ENCODE measurements at regions not wholly inside any gene's neighbourhood (a gene's known extent, or its start where the extent isn't known, plus 50 kb on each side); places are given as distances from the start of the nearest gene placed in this dataset.
"Not testable (repeated sequence)": the region's sequence is repeated elsewhere in the genome, so short reads cannot be mapped to it uniquely, and the experiment has no call there.

DNA sequence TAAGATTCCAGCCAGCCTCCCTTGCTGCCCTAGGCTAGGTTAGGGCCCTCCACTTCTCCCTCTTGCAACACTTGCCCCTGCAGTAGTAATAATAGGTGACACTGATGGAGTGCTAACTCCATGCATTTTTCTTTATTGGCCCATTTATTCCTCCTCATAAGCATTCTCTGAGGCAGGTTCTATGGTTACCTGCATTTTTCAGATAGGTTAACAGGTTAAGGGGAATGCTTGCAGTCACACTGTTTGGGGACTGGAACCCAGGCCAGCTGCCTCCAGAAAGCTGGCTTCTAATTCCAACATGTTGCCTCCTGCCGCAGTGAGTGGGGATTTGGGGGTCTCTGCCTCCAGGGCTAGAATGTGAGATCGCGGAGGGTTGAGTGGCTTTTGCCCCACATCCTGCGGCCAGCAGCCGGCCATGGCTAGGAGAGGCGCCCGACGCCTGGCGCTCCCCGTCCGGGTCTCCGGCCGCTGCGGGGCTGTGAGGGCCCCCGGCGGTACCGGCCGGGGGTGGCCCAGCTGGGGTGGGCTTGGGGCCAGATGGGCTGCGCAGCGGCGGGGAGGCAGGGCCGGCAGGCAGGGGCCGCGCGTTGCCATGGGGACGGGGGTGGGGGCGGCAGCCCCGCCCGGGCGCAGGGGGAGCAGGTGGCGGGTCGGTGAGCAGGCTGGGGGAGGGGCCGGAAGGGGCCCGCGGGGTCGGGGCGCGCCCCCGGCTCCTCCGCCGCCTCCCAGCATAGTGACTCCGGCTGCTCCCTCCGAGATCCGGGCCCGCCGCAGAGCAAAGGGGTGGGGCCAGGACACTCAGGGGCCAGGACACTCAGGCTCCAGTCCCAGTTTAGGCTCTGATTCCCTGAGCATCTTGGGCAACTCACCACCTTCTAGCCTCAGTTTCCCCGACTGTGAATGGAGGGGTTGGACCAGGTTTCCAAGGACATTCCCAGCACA, 68.4 kb upstream of the SSBP3 start:
- DNase-seq (ENCODE audit: low read depth, low spot score), result no peak

GRCh38 chr1:54471588-54471987, 65.4 kb upstream of the SSBP3 start:
- DNase-seq (ENCODE audit: low read depth, low spot score), result no peak

DNA sequence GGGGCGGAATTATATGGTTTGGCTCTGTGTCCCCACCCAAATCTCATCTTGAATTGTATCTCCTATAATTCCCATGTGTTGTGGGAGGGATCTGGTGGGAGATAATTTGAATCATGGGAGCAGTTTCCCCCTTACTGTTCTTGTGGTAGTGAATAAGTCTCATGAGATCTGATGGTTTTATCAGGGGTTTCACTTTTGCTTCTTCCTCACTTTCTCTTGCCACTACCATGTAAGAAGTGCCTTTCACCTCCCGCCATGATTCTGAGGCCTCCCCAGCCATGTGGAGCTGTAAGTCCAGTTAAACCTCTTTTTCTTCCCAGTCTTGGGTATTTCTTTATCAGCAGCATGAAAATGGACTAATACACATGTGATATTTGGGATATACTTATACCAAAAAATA, 63.2 kb upstream of the SSBP3 start:
- DNase-seq (ENCODE audit: low read depth, low spot score), result not testable (repeated sequence)

DNA sequence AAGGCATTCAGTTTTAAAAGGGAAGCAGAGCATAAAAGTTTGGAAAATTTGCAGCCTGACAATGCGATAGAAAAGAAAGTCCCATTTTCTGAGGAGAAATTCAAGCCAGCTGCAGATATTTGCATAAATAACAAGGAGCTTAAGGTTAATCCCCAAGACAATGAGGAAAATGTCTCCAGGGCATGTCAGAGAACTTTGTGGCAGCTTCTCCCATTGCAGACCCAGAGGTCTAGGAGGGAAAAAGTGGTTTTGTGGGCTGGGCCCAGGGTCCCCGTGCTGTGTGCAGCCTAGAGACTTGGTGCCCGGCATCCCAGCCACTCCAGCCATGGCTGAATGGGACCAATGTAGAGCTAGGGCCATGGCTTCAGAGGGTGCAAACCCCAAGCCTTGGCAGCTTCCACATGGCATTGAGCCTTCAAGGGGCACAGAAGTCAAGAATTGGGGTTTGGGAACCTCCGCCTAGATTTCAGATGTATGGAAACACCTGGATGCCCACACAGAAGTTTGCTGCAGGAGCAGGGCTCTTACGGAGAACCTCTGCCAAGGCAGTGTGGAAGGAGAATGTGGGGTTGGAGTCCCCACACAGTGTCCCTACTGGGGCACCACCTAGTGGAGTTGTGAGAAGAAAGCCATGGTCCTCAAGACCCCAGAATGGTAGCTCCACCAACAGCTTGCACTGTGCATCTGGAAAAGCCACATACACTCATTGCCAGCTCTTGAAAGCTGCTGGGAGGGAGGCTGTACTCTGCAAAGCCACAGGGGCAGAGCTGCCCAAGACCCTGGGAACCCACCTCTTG, 62.3 kb upstream of the SSBP3 start:
- DNase-seq (ENCODE audit: low read depth, low spot score), result not testable (repeated sequence)

DNA sequence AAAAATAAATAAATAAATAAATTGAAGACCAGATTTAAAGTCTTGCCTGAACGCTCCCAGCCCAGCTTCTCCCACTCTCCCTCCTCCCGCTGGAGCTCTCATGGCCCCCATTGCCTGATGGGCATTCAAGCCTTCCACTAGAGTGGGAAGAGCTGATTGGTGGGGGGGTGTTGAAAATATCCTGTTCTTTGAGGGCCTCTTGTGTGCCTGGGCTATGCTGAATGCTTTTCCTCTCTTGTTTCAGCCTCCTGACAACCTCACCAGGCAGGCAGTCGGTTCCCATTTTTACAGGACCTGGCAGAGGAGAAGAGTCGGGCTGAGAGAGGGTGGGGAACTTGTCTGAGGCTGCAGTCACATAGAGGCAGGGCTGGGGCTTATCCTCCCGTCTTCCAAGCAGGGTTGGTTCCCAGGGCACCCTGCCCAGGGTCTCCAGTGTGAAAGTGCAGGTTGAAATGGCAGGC, 59.2 kb upstream of the SSBP3 start:
- no peak for DNase-seq (ENCODE audit: low read depth, low spot score)

- no peak for DNase-seq (ENCODE audit: low read depth, low spot score)
These were observed 58.4 kb upstream of the SSBP3 start for GRCh38 chr1:54464477-54465146.

DNA sequence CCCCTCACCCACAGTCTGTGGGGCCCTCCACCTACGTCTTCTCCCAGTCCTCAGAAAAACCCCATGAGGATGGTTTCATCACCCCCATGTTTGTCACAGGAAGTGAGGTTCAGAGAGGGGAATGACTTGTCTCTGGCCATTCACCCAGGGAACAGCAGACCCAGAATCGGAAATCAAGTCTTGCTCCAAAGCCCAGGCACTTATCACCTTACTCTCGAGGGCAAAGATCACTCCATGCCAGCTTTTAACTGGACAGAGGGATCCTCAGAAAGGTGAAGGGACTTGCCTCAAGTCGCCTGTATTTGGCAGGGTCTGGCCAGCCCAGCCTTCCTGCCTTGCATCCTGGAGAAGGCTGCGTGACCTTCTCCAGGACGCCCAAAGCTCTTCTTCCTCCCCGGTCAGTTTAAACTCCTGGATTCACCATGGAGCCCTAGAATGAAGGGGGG, 57.9 kb upstream of the SSBP3 start:
- no peak for DNase-seq (ENCODE audit: low read depth, low spot score)

DNA sequence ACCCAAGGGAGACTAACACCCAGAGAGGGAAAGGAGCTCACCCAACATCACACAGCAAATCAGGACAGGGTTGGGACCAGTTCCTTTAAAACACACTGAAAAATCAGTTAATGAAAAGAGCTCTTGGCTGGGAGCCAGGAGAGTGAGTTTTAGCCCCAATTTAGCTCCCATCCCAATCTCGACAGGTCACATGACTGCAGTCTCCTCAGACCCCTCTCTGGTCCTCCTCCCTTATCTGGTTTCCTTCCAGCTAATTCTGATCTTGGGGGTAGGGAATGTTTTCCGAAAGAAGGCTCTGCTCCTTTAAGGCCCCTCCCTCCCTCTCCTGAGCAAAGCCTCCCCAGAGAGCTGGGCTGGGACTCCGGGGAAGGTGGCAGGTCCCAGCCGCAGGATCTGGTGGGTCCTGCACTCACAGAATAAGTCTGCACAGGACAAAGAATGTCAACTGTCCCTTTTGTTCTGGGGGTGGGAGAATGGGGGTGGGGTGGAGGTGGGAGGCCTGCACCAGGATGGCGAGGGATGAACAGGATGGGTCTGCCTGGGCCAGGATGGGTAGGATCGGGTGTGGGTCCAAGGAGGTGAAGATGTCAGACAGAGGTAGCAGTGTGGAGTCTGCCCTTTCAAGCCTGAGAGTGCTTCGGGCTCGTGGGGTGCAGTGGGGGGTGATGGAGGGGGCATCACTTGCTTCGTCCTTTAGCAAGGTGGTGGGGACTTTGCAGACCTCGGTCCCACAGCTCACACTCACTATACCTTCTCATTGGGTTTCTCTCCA, 57.3 kb upstream of the SSBP3 start:
- no peak for DNase-seq (ENCODE audit: low read depth, low spot score)

DNA sequence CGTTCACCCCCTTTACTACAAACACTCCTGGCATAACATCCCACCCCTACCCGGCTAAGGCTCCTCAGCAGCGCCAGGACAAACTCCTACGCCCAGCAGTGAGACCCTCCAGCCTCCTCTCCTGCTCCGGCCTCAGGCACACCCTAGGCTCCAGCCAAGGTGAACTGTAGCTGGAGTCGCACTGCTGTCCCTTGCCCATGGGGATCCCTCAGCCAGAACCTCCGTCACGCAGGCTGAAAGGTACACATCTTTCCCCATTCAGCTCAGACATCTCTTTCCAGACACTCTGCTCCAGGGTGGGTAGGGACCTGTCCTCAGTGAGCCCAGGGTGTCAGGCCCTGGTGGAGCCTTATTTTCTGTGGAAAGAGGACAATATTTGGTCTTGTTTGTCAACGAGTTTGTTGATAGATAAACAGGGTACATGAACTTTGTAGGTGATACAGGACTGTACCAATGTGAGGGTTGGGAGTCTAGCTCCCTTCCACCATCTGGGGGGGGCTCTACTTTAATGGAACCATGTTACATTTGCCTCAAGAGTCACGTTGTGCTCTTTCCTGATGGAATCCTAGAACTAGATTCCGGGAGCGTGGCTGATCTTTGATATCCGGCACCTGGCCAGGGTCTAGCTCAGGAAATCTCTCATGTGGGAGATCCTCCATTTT, 56.5 kb upstream of the SSBP3 start:
- DNase-seq (ENCODE audit: low read depth, low spot score), result no peak

- DNase-seq (ENCODE audit: low read depth, low spot score), result no peak
These were observed 55.8 kb upstream of the SSBP3 start for GRCh38 chr1:54461731-54462596.

DNA sequence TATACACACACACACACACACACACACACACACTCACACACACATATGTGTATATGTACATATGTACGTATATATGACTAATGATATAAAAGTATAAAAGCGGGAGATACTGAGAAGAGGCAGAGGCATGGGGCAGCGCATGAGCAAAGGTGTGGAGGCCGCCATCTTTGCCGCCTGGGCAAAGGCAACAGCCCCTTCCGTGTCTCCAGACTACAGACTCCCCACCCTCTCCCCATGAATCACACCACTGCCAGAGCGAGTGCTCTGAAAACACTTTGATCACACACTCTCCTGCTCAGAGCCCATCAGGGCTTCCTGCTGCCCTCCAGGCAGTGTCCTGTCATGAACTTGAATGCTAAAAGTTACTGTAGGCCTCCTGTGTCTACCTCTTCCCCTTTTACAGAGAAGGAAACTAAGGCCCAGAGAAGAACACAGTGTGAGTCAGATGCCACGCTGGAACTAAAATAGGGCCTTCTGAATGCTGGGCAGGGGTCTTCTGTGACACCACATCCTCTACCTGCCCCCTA, 54.7 kb upstream of the SSBP3 start:
- DNase-seq (ENCODE audit: low read depth, low spot score), result no peak

GRCh38 chr1:54460351-54460750, 54.2 kb upstream of the SSBP3 start:
- DNase-seq (ENCODE audit: low read depth, low spot score), result no peak

- DNase-seq (ENCODE audit: low read depth, low spot score), result no peak
These were observed 53.6 kb upstream of the SSBP3 start for GRCh38 chr1:54459726-54460191.

- no peak for DNase-seq (ENCODE audit: low read depth, low spot score)
These were observed 52.9 kb upstream of the SSBP3 start for GRCh38 chr1:54459140-54459539.

GRCh38 chr1:54456921-54457529, 50.8 kb upstream of the SSBP3 start:
- no peak for DNase-seq (ENCODE audit: low read depth, low spot score)

- no peak for DNase-seq (ENCODE audit: low read depth, low spot score)
These were observed 50.2 kb upstream of the SSBP3 start for GRCh38 chr1:54456361-54456760.

Measured in astrocyte of the hippocampus (primary cell).